Endothelial cell of umbilical vein (primary cell): ENCODE measurements at regions not wholly inside any gene's neighbourhood (a gene's known extent, or its start where the extent isn't known, plus 50 kb on each side); places are given as distances from the start of the nearest gene placed in this dataset.

ENCODE experiments used
- CTCF ChIP-seq, 2 donors: IDR thresholded peaks; 1 replicate in 1 of 2; 2 replicates in 1 of 2; pipeline ENCODE4 v1.5.1; 2011; ENCODE audit warnings: low read length in 2 of 2, mild to moderate bottlenecking in 2 of 2, moderate library complexity in 2 of 2, control low read depth in 1 of 2, inconsistent platforms in 1 of 2, low read depth in 1 of 2; ENCODE audit not compliant: insufficient read depth in 1 of 2; ENCODE audit errors: extremely low read depth in 1 of 2
- EZH2 ChIP-seq: IDR thresholded peaks from 2 replicates; pipeline ENCODE4 v1.6.1; 2012; ENCODE audit warnings: borderline replicate concordance, low read depth, mild to moderate bottlenecking, moderate library complexity, low read length, inconsistent platforms; ENCODE audit not compliant: severe bottlenecking
- FOS ChIP-seq: IDR thresholded peaks from 2 replicates; pipeline ENCODE4 v1.6.1; 2011; ENCODE audit warnings: mild to moderate bottlenecking, low read length, moderate library complexity, borderline replicate concordance; ENCODE audit not compliant: insufficient read depth
- JUN ChIP-seq: IDR thresholded peaks from 2 replicates; pipeline ENCODE4 v1.6.1; 2011; ENCODE audit warnings: borderline replicate concordance, low read depth; ENCODE audit not compliant: insufficient read length, insufficient read depth
- MAX ChIP-seq: IDR thresholded peaks from 2 replicates; pipeline ENCODE4 v1.6.1; 2011; ENCODE audit not compliant: insufficient read depth, insufficient read length
- MYC ChIP-seq: IDR thresholded peaks from one replicate; pipeline ENCODE4 v1.6.1; 2011; ENCODE audit warnings: mild to moderate bottlenecking, low read depth, low read length
- POLR2A ChIP-seq: IDR thresholded peaks from 2 replicates; pipeline ENCODE4 v1.6.1; 2012; ENCODE audit warnings: low read depth, mild to moderate bottlenecking, control low read depth, low read length
- POLR2AphosphoS5 ChIP-seq: IDR thresholded peaks from 2 replicates; pipeline ENCODE4 v1.6.1; 2012; ENCODE audit warnings: low read depth, mild to moderate bottlenecking, control low read depth, low read length, moderate library complexity; ENCODE audit not compliant: insufficient read depth

- TF ChIP-seq EZH2 = no peak
- no peak for TF ChIP-seq MYC
- TF ChIP-seq CTCF (IDR thresholded peaks at IDR 0.05; ENCODE audit: extremely low read depth in 1 of 2, insufficient read depth in 1 of 2, low read depth in 1 of 2, low read length in 2 of 2) = no peak
- TF ChIP-seq POLR2A = no peak
- no peak for TF ChIP-seq POLR2AphosphoS5
- no peak for TF ChIP-seq FOS
- TF ChIP-seq JUN = no peak
- no peak for TF ChIP-seq MAX
Measured at GRCh38 chr2:4670331-4670730, 967.0 kb downstream of the DCDC2C start.
